Natural killer cell (primary cell): ENCODE measurements at regions not wholly inside any gene's neighbourhood (a gene's known extent, or its start where the extent isn't known, plus 50 kb on each side); places are given as distances from the start of the nearest gene placed in this dataset.

ENCODE experiments used
- ATAC-seq, 3 donors: fragments of 150-1000 bp in 2 of 3; fragments of 200-7000 bp in 1 of 3; cut with Tn5 transposase; 1 replicate in 1 of 3; 2 replicates in 2 of 3; pipeline ENCODE4 v1.10.0; 2021; ENCODE audit warnings: mild to moderate bottlenecking in 2 of 3, moderate library complexity in 2 of 3
- DNase-seq, 2 donors: peaks; one replicate each; pipeline versions ENCODE4 v3.0.0 to v3.0.0-alpha.2; 2013 to 2021; ENCODE audit warnings: mixed read lengths in 1 of 2
- H3K27ac ChIP-seq: one replicate; pipeline ENCODE4 v1.5.1; 2013; ENCODE audit warnings: mild to moderate bottlenecking, low read length
- H3K27me3 ChIP-seq: one replicate; pipeline ENCODE4 v1.6.1; 2013; ENCODE audit warnings: low read length; ENCODE audit not compliant: control insufficient read depth, insufficient read depth
- H3K36me3 ChIP-seq: one replicate; pipeline ENCODE4 v1.6.1; 2013; ENCODE audit warnings: low read length; ENCODE audit not compliant: control insufficient read depth, insufficient read depth
- H3K4me1 ChIP-seq: one replicate; pipeline ENCODE4 v1.6.1; 2013; ENCODE audit warnings: low read length; ENCODE audit not compliant: control insufficient read depth, insufficient read depth
- H3K4me3 ChIP-seq: one replicate; pipeline ENCODE4 v1.5.1; 2013; ENCODE audit warnings: low read length
- H3K9me3 ChIP-seq: one replicate; pipeline ENCODE4 v1.6.1; 2013; ENCODE audit warnings: low read length; ENCODE audit not compliant: control insufficient read depth, insufficient read depth
- H3K27ac Mint-ChIP-seq, 2 donors: one replicate each; pipeline ENCODE4 v1.8.0; 2022; ENCODE audit warnings: mild to moderate bottlenecking in 2 of 2, mixed read lengths in 2 of 2, moderate library complexity in 1 of 2
- H3K27me3 Mint-ChIP-seq, 2 donors: one replicate each; pipeline ENCODE4 v1.8.0; 2022; ENCODE audit warnings: low read depth in 2 of 2, mixed read lengths in 2 of 2
- H3K36me3 Mint-ChIP-seq: one replicate; pipeline ENCODE4 v1.8.0; 2022; ENCODE audit warnings: mixed read lengths
- H3K4me1 Mint-ChIP-seq, 2 donors: one replicate each; pipeline ENCODE4 v1.8.0; 2022; ENCODE audit warnings: mixed read lengths in 2 of 2
- H3K4me3 Mint-ChIP-seq: one replicate; pipeline ENCODE4 v1.8.0; 2022; ENCODE audit warnings: mild to moderate bottlenecking, moderate library complexity, mixed read lengths
- H3K9me3 Mint-ChIP-seq, 2 donors: one replicate each; pipeline ENCODE4 v1.8.0; 2022; ENCODE audit warnings: mixed read lengths in 2 of 2
- CTCF ChIP-seq: fragments of 200-600 bp; IDR thresholded peaks from one replicate; pipeline ENCODE4 v1.8.0; 2022; ENCODE audit warnings: antibody characterized with exemption
- WGBS: methylation state at CpG from one replicate; pipeline ENCODE4 v1.1.7; 2013; ENCODE audit warnings: missing lambda C conversion rate; ENCODE audit not compliant: insufficient coverage; 5-methylcytosine and 5-hydroxymethylcytosine counted together
- intact Hi-C: fragments of 100-400 bp; cut with micrococcal nuclease; formaldehyde crosslinking; loops from one replicate; pipeline ENCODE4 v1.14.2; 2022

GRCh38 chr2:46239175-46239846 lies 57.9 kb upstream of the EPAS1 start:
- H3K4me1 ChIP-seq, result peaks cover 10% of the 10 kb centered on the region
- no peaks in the 10 kb centered on the region for H3K27me3 ChIP-seq
- H3K9me3 ChIP-seq, result no peaks in the 10 kb centered on the region
- no peaks in the 10 kb centered on the region for H3K36me3 ChIP-seq
- no peaks in the 10 kb centered on the region for H3K27me3 Mint-ChIP-seq
- H3K9me3 Mint-ChIP-seq, result no peaks in the 10 kb centered on the region
- H3K4me3 Mint-ChIP-seq, result no peak overlapping the region
- ATAC-seq, result peak; percentile 14 to 34 (median 26)
- TF ChIP-seq CTCF, result no peak
- intact Hi-C loops, result no loop called here
- WGBS, result 55% methylated on average over 2 of the region's 5 CpGs
- H3K4me3 ChIP-seq, result no peak overlapping the region
- no peaks in the 10 kb centered on the region for H3K36me3 Mint-ChIP-seq
- DNase-seq, result peak in 1 of 2 donors; percentile 33
- peak overlapping the region; percentile 49 for H3K27ac ChIP-seq
- H3K27ac Mint-ChIP-seq, result peak overlapping the region in 1 of 2 donors; percentile 52
- H3K4me1 Mint-ChIP-seq, result peaks cover 0 to 19% of the 10 kb centered on the region in 2 donors

- H3K9me3 ChIP-seq, result no peaks in the 10 kb centered on the region
- DNase-seq (peak in 1 of 2 donors; percentile 79), ATAC-seq (peak; percentile 66 to 84 (median 66))
- H3K27me3 Mint-ChIP-seq, result no peaks in the 10 kb centered on the region
- no peaks in the 10 kb centered on the region for H3K36me3 Mint-ChIP-seq
- H3K4me1 ChIP-seq, result peaks cover 10% of the 10 kb centered on the region
- H3K27ac Mint-ChIP-seq, result peak overlapping the region in 1 of 2 donors; percentile 52
- no peaks in the 10 kb centered on the region for H3K27me3 ChIP-seq
- H3K4me3 Mint-ChIP-seq, result no peak overlapping the region
- no peak for TF ChIP-seq CTCF
- peaks cover 0 to 19% of the 10 kb centered on the region in 2 donors for H3K4me1 Mint-ChIP-seq
- no peaks in the 10 kb centered on the region for H3K36me3 ChIP-seq
- intact Hi-C loops, result no loop called here
- peak overlapping the region; percentile 49 for H3K27ac ChIP-seq
- 69% methylated on average over 3 of the region's 4 CpGs for WGBS
- H3K4me3 ChIP-seq, result no peak overlapping the region
- H3K9me3 Mint-ChIP-seq, result no peaks in the 10 kb centered on the region
These were observed 57.4 kb upstream of the EPAS1 start for GRCh38 chr2:46239847-46240181.

GRCh38 chr2:46241344-46241743 lies 55.9 kb upstream of the EPAS1 start:
- no peak for DNase-seq
- H3K4me1 ChIP-seq, result peaks cover 10% of the 10 kb centered on the region
- no peak overlapping the region for H3K27ac ChIP-seq
- Mint-ChIP-seq H3K36me3 (no peaks in the 10 kb centered on the region), H3K4me1 (peaks cover 0 to 17% of the 10 kb centered on the region in 2 donors), H3K27me3 (peaks cover 5 to 7% of the 10 kb centered on the region in 2 donors), H3K9me3 (no peaks in the 10 kb centered on the region), H3K4me3 (no peak overlapping the region), H3K27ac (no peak overlapping the region)
- intact Hi-C loops, result no loop called here
- H3K27me3 ChIP-seq, result no peaks in the 10 kb centered on the region
- no peaks in the 10 kb centered on the region for H3K36me3 ChIP-seq
- no peak overlapping the region for H3K4me3 ChIP-seq
- H3K9me3 ChIP-seq, result no peaks in the 10 kb centered on the region
- ATAC-seq, result no peak
- TF ChIP-seq CTCF, result no peak
- WGBS, result 76% methylated on average over 2 of the region's 2 CpGs

GRCh38 chr2:46245869-46246268 lies 51.3 kb upstream of the EPAS1 start:
- H3K27me3 Mint-ChIP-seq, result peaks cover 9 to 25% of the 10 kb centered on the region in 2 donors

More at GRCh38 chr2:46245869-46246268, 51.3 kb upstream of the EPAS1 start:
- H3K36me3 ChIP-seq, result no peaks in the 10 kb centered on the region
- Mint-ChIP-seq H3K4me1 (no peaks in the 10 kb centered on the region), H3K4me3 (no peak overlapping the region), H3K27ac (no peak overlapping the region), H3K9me3 (no peaks in the 10 kb centered on the region), H3K36me3 (no peaks in the 10 kb centered on the region)
- whole genome bisulfite sequencing, result 100% methylated on average over 7 of the region's 7 CpGs
- H3K4me3 ChIP-seq, result no peak overlapping the region
- TF ChIP-seq CTCF, result no peak
- no peak overlapping the region for H3K27ac ChIP-seq
- no peaks in the 10 kb centered on the region for H3K9me3 ChIP-seq
- no peaks in the 10 kb centered on the region for H3K27me3 ChIP-seq
- DNase-seq (no peak), ATAC-seq (no peak)
- no peaks in the 10 kb centered on the region for H3K4me1 ChIP-seq
- intact Hi-C loops, result no loop called here
